HG02759 (cell line): ENCODE measurements at regions not wholly inside any gene's neighbourhood (a gene's known extent, or its start where the extent isn't known, plus 50 kb on each side); places are given as distances from the start of the nearest gene placed in this dataset.

Experiments
- ATAC-seq: cut with Tn5 transposase; IDR thresholded peaks from one replicate; pipeline ENCODE4 v1.9.1; 2021; ENCODE audit warnings: mild to moderate bottlenecking, moderate library complexity; ENCODE audit not compliant: unreplicated experiment

- no peak for ATAC-seq
These were observed 263.3 kb upstream of the KLF6 start for GRCh38 chr10:4048236-4048864.

GRCh38 chr10:4046712-4047354, 261.8 kb upstream of the KLF6 start:
- ATAC-seq: no peak

GRCh38 chr10:4046030-4046429, 261.0 kb upstream of the KLF6 start:
- ATAC-seq: peak; percentile 90

- no peak for ATAC-seq
These were observed 259.1 kb upstream of the KLF6 start for GRCh38 chr10:4043897-4044665.

- ATAC-seq: no peak
These were observed 256.6 kb upstream of the KLF6 start for GRCh38 chr10:4041635-4042034.

GRCh38 chr10:4038000-4038399, 253.0 kb upstream of the KLF6 start:
- ATAC-seq: no peak

- no peak for ATAC-seq
These were observed 250.6 kb upstream of the KLF6 start for GRCh38 chr10:4035599-4035945.

- no peak for ATAC-seq
These were observed 250.0 kb upstream of the KLF6 start for GRCh38 chr10:4034907-4035598.

- peak; percentile 87 for ATAC-seq
These were observed 248.4 kb upstream of the KLF6 start for GRCh38 chr10:4033341-4033896.

- ATAC-seq: no peak
These were observed 244.9 kb upstream of the KLF6 start for GRCh38 chr10:4029866-4030265.

- ATAC-seq: no peak
These were observed 244.0 kb upstream of the KLF6 start for GRCh38 chr10:4028854-4029583.

- ATAC-seq: no peak
These were observed 243.0 kb upstream of the KLF6 start for GRCh38 chr10:4028027-4028471.

GRCh38 chr10:4025339-4025738, 240.3 kb upstream of the KLF6 start:
- no peak for ATAC-seq

- ATAC-seq: no peak
These were observed 239.7 kb upstream of the KLF6 start for GRCh38 chr10:4024516-4025245.

GRCh38 chr10:4024027-4024426, 239.0 kb upstream of the KLF6 start:
- ATAC-seq: no peak

- no peak for ATAC-seq
These were observed 237.5 kb upstream of the KLF6 start for GRCh38 chr10:4022473-4022872.

GRCh38 chr10:4020631-4021030, 235.6 kb upstream of the KLF6 start:
- no peak for ATAC-seq

- ATAC-seq: no peak
These were observed 233.1 kb upstream of the KLF6 start for GRCh38 chr10:4018054-4018511.

- no peak for ATAC-seq
These were observed 232.3 kb upstream of the KLF6 start for GRCh38 chr10:4017336-4017735.

- ATAC-seq: no peak
These were observed 231.3 kb upstream of the KLF6 start for GRCh38 chr10:4016214-4016740.
